ENCODE measurements at regions not wholly inside any gene's neighbourhood (a gene's known extent, or its start where the extent isn't known, plus 50 kb on each side); places are given as distances from the start of the nearest gene placed in this dataset.

DNA sequence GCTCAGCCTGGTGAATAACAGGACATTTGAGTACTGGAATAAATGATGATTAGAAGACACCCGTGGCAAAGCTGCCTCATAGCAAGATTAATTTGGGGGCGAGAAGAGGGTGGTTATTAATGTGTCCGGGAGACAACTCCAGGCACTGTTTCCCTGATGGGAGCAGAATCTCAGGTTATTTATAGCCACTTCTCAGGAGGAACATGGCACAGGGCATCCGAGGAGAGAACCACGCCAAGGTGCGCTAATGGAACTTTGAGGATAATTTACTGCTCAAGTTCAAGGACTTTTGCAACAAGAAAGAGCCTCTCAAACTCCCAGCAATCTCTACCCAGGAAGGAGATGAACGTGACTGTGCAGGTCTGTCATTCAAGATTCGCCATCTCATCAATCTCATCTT, 362.5 kb upstream of the ERCC4 start:
- intact Hi-C loops (cut with DNase I), result no loop called here
- no peaks in the 10 kb centered on the region for H3K9me3 ChIP-seq

DNA sequence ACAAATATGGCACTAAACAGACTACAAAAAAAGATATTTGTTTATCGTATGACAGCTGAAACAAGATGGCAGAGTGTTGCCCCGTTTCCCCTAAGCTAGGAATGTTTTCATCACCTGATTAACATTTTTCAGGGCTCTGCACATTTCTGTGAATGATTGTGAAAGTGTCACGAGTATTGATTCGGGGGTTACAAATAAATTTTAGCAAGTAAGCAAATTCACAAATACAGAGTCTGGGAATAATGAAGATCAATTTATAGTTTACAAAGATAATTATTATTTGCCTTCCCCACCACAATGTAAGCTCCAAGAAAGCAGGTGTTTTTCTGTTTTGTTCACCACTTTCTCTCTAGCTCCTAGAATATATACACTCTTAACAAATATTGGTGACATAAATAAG, 361.2 kb upstream of the ERCC4 start:
- H3K9me3 ChIP-seq, result no peaks in the 10 kb centered on the region
- H3K27me3 ChIP-seq, result no peaks in the 10 kb centered on the region
- no peak overlapping the region for H3K27ac ChIP-seq
- DNase-seq (no peak), ATAC-seq (no peak)
- TF ChIP-seq, protein P1, sequence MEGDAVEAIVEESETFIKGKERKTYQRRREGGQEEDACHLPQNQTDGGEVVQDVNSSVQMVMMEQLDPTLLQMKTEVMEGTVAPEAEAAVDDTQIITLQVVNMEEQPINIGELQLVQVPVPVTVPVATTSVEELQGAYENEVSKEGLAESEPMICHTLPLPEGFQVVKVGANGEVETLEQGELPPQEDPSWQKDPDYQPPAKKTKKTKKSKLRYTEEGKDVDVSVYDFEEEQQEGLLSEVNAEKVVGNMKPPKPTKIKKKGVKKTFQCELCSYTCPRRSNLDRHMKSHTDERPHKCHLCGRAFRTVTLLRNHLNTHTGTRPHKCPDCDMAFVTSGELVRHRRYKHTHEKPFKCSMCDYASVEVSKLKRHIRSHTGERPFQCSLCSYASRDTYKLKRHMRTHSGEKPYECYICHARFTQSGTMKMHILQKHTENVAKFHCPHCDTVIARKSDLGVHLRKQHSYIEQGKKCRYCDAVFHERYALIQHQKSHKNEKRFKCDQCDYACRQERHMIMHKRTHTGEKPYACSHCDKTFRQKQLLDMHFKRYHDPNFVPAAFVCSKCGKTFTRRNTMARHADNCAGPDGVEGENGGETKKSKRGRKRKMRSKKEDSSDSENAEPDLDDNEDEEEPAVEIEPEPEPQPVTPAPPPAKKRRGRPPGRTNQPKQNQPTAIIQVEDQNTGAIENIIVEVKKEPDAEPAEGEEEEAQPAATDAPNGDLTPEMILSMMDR (IDR thresholded peaks at IDR 0.05), result no peak
- intact Hi-C loops (cut with DNase I), result no loop called here
- no peak overlapping the region for H3K4me3 ChIP-seq
- no peaks in the 10 kb centered on the region for H3K4me1 ChIP-seq
- H3K36me3 ChIP-seq, result no peaks in the 10 kb centered on the region

More for the DNA sequence above, 362.5 kb upstream of the ERCC4 start:
- no peak overlapping the region for H3K4me3 ChIP-seq
- ATAC-seq, result no peak
- no peak for DNase-seq
- no peaks in the 10 kb centered on the region for H3K27me3 ChIP-seq
- TF ChIP-seq, protein P1 (IDR thresholded peaks at IDR 0.05), result no peak
- no peaks in the 10 kb centered on the region for H3K36me3 ChIP-seq
- H3K27ac ChIP-seq, result no peak overlapping the region
- H3K4me1 ChIP-seq, result no peaks in the 10 kb centered on the region

DNA sequence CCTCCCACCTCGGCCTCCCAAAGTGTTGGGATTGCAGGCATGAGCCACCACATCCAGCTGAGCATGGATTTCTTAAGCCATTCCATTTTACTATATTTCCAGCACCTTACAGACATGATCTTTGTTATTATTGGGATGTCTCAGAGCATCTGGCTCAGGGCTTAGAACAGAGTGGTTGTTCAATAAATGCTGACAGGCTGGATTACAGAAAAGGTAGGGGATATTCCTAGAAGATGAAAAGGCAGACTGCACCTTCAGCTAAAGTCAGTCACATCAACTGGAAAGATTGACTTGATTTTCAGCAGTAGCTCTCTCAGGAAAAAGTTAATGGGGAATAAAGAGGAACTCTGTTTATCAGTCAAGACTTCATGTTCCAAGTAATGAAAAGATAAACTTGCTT, 360.3 kb upstream of the ERCC4 start:
- ATAC-seq, result no peak

DNA sequence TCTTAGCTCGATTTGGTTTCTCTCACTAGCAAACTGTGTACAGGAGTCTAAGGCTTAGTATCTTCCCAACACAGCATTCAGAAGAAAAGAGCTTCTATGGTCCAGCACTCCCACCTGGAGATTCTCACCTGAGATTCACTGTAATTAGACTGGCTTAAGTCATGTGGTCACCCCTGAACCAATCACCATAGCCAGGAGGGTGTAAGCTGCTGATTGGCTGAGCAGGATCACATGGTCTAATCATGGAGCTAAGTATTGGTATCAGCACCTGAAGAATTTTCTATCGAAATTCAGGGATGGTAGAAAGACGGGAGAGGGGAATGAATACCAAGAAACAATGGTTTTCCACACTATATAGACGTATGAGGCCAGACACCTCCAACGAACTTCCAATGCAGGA, 359.8 kb upstream of the ERCC4 start:
- H3K4me1 ChIP-seq, result no peaks in the 10 kb centered on the region
- H3K9me3 ChIP-seq, result no peaks in the 10 kb centered on the region
- H3K36me3 ChIP-seq, result no peaks in the 10 kb centered on the region
- ATAC-seq, result no peak
- DNase-seq, result no peak
- H3K27me3 ChIP-seq, result no peaks in the 10 kb centered on the region
- intact Hi-C loops (cut with DNase I), result no loop called here
- TF ChIP-seq, protein P1 (IDR thresholded peaks at IDR 0.05), result no peak
- no peak overlapping the region for H3K4me3 ChIP-seq
- H3K27ac ChIP-seq, result no peak overlapping the region

More for the DNA sequence above, 360.3 kb upstream of the ERCC4 start:
- DNase-seq, result no peak
- no peak overlapping the region for H3K27ac ChIP-seq
- no peaks in the 10 kb centered on the region for H3K36me3 ChIP-seq
- H3K27me3 ChIP-seq, result no peaks in the 10 kb centered on the region
- H3K4me3 ChIP-seq, result no peak overlapping the region
- intact Hi-C loops (cut with DNase I), result no loop called here
- TF ChIP-seq, protein P1 (IDR thresholded peaks at IDR 0.05), result no peak
- no peaks in the 10 kb centered on the region for H3K9me3 ChIP-seq
- no peaks in the 10 kb centered on the region for H3K4me1 ChIP-seq

DNA sequence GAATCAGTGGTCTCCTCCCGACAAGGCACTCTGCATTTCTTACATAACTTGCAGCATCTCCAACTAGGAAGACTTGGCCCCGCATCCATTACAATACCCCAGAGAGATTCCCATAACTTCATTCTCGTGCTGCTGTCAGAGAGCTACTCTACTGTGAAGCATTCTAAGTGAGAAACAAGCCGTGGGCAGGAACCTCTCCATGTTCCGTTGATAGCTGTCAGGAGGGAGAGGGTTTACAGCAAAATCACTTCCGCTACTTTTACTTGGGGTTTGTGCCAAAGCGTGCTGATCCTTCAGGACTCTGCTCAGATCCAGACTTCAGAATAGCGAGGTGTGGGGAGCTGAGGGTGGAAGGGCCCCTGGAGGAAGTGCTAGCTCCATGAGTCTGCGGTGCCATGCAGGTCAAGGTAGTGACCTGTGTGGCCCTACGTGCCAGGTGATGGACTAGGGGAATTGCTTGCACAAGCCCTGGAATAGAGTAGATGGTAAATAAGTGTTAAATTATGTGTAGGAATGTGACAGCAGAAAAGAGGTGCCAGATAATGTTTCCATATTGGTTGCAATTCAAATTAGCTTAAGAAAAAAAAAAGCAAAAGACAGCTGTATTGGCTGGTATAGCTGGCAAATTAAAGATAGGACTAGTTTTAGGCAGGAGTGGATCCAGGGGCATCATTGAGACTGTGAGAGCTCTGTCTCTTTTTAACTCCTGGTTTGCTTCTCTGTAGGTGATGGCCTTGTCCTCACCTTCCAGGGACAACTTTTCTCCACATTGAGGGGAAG, 358.5 kb upstream of the ERCC4 start:
- Histone ChIP-seq H3K27me3 (no peaks in the 10 kb centered on the region), H3K4me3 (no peak overlapping the region), H3K27ac (no peak overlapping the region), H3K9me3 (no peaks in the 10 kb centered on the region), H3K4me1 (no peaks in the 10 kb centered on the region), H3K36me3 (no peaks in the 10 kb centered on the region)
- TF ChIP-seq, protein P1 (IDR thresholded peaks at IDR 0.05), result no peak
- no peak for ATAC-seq
- intact Hi-C loops (cut with DNase I), result no loop called here
- no peak for DNase-seq

Data from upper lobe of right lung (tissue), 1 donor.